HepG2 (cell line): ENCODE measurements at regions not wholly inside any gene's neighbourhood (a gene's known extent, or its start where the extent isn't known, plus 50 kb on each side); places are given as distances from the start of the nearest gene placed in this dataset.
"Not testable (repeated sequence)": the region's sequence is repeated elsewhere in the genome, so short reads cannot be mapped to it uniquely, and the experiment has no call there.

ENCODE experiments used
- BRD4 ChIP-seq: sonication (generic); formaldehyde crosslinking; IDR thresholded peaks from 2 replicates; pipeline ENCODE4 v1.4.0; 2020; ENCODE audit warnings: missing genetic modification reagents
- EP300 ChIP-seq, 3 experiments: sonication (generic) in 1 of 3; formaldehyde crosslinking in 1 of 3; IDR thresholded peaks; 2 replicates each; pipeline versions ENCODE4 v1.5.1 to v1.6.1; 2011 to 2020; ENCODE audit warnings: low read depth in 2 of 3, low read length in 2 of 3, borderline replicate concordance in 1 of 3, improper control_type of control experiment in 1 of 3, mild to moderate bottlenecking in 1 of 3, missing genetic modification reagents in 1 of 3, moderate library complexity in 1 of 3
- ERF ChIP-seq: IDR thresholded peaks from 2 replicates; pipeline ENCODE4 v1.6.1; 2018; ENCODE audit warnings: missing biosample characterization, missing genetic modification reagents
- HBP1 ChIP-seq: IDR thresholded peaks from 2 replicates; pipeline ENCODE4 v1.6.1; 2016; ENCODE audit warnings: low read depth, control low read depth
- HMGXB4 ChIP-seq, 2 experiments: sonication (generic) in 1 of 2; formaldehyde crosslinking in 1 of 2; IDR thresholded peaks; 2 replicates each; pipeline versions ENCODE4 v1.4.0 to v1.6.1; 2018 to 2020; ENCODE audit warnings: missing genetic modification reagents in 2 of 2, borderline replicate concordance in 1 of 2, low read depth in 1 of 2, mild to moderate bottlenecking in 1 of 2, missing biosample characterization in 1 of 2
- IRF9 ChIP-seq: sonication (generic); formaldehyde crosslinking; IDR thresholded peaks from 2 replicates; pipeline ENCODE4 v1.8.0; 2022; ENCODE audit warnings: missing genetic modification reagents, mild to moderate bottlenecking, borderline replicate concordance
- KDM5B ChIP-seq: sonication (generic); formaldehyde crosslinking; IDR thresholded peaks from 2 replicates; pipeline ENCODE4 v1.4.0; 2020; ENCODE audit warnings: missing genetic modification reagents, mild to moderate bottlenecking, borderline replicate concordance
- MAZ ChIP-seq, 2 experiments: sonication (generic) in 1 of 2; formaldehyde crosslinking in 1 of 2; IDR thresholded peaks; 2 replicates each; pipeline versions ENCODE4 v1.5.0 to v1.6.1; 2012 to 2020; ENCODE audit warnings: low read depth in 2 of 2, mild to moderate bottlenecking in 2 of 2, borderline replicate concordance in 1 of 2, improper control_type of control experiment in 1 of 2, low read length in 1 of 2, missing genetic modification reagents in 1 of 2, moderate library complexity in 1 of 2
- PITX1 ChIP-seq: sonication (generic); formaldehyde crosslinking; IDR thresholded peaks from 2 replicates; pipeline ENCODE4 v1.5.1; 2020; ENCODE audit warnings: mild to moderate bottlenecking, missing genetic modification reagents
- ZBTB7B ChIP-seq: sonication (generic); formaldehyde crosslinking; IDR thresholded peaks from 2 replicates; pipeline ENCODE4 v1.4.0; 2020; ENCODE audit warnings: missing genetic modification reagents
- ZFP91 ChIP-seq: sonication (generic); formaldehyde crosslinking; IDR thresholded peaks from 2 replicates; pipeline ENCODE4 v1.9.0; 2022; ENCODE audit warnings: missing genetic modification reagents, mild to moderate bottlenecking, borderline replicate concordance
- ZNF121 ChIP-seq: sonication (generic); formaldehyde crosslinking; IDR thresholded peaks from 2 replicates; pipeline ENCODE4 v1.5.0; 2020; ENCODE audit warnings: mild to moderate bottlenecking, missing genetic modification reagents
- ZNF263 ChIP-seq: sonication (generic); formaldehyde crosslinking; IDR thresholded peaks from 2 replicates; pipeline ENCODE4 v1.4.0; 2020; ENCODE audit warnings: missing genetic modification reagents
- ZNF556 ChIP-seq: sonication (generic); formaldehyde crosslinking; IDR thresholded peaks from 2 replicates; pipeline ENCODE4 v1.4.0; 2020; ENCODE audit warnings: mild to moderate bottlenecking, missing genetic modification reagents, borderline replicate concordance
- ZNF616 ChIP-seq: sonication (generic); formaldehyde crosslinking; IDR thresholded peaks from 2 replicates; pipeline ENCODE4 v1.5.0; 2020; ENCODE audit warnings: low read depth, mild to moderate bottlenecking, missing genetic modification reagents
- ZNF691 ChIP-seq: sonication (generic); formaldehyde crosslinking; IDR thresholded peaks from 2 replicates; pipeline ENCODE4 v1.4.0; 2020; ENCODE audit warnings: missing genetic modification reagents, low read depth, mild to moderate bottlenecking, borderline replicate concordance
- ZNF883 ChIP-seq: sonication (generic); formaldehyde crosslinking; IDR thresholded peaks from 2 replicates; pipeline ENCODE4 v1.5.1; 2020; ENCODE audit warnings: mild to moderate bottlenecking, missing genetic modification reagents; ENCODE audit errors: not compliant biosample characterization

GRCh38 chr20:50448625-50449403 lies 61.4 kb upstream of the PTPN1 start (continued):
- TF ChIP-seq HMGXB4 (CRISPR knock-in tag; IDR thresholded peaks at IDR 0.05; ENCODE audit: borderline replicate concordance in 1 of 2, low read depth in 1 of 2) (peak in 1 of 2 experiments; percentile 49; a peak in 1 of 4 replicates), EP300 (IDR thresholded peaks at IDR 0.05; ENCODE audit: low read depth in 2 of 2, low read length in 2 of 2) (peak in 1 of 2 experiments; percentile 55; a peak in 2 of 4 replicates), EP300 (CRISPR knock-in tag; IDR thresholded peaks at IDR 0.05; ENCODE audit: borderline replicate concordance) (peak; percentile 48), ZNF263 (peak; percentile 45; the same call in 1 of the 2 replicates), ZNF691 (CRISPR knock-in tag) (peak; percentile 51; the same call in 1 of the 2 replicates), ZNF556 (CRISPR knock-in tag) (peak; percentile 31; the same call in 1 of the 2 replicates), ZNF121 (CRISPR knock-in tag) (peak; percentile 92), ZBTB7B (CRISPR knock-in tag) (peak; percentile 83), KDM5B (CRISPR knock-in tag) (peak; percentile 59; the same call in 1 of the 2 replicates), ERF (CRISPR knock-in tag) (peak; percentile 76), ZNF616 (CRISPR knock-in tag) (0 out of 2 replicates have a peak, but pooled peaks have one; percentile 33), ZNF883 (CRISPR knock-in tag) (peak; percentile 80), HBP1 (CRISPR knock-in tag) (peak; percentile 47; the same call in 1 of the 2 replicates), PITX1 (CRISPR knock-in tag) (peak; percentile 45; the same call in 1 of the 2 replicates), MAZ (IDR thresholded peaks at IDR 0.05; ENCODE audit: borderline replicate concordance, low read depth, low read length) (0 out of 2 replicates have a peak, but pooled peaks have one; percentile 44), ZFP91 (CRISPR knock-in tag) (peak; percentile 48; the same call in 1 of the 2 replicates), BRD4 (peak; percentile 57; the same call in 1 of the 2 replicates), IRF9 (CRISPR knock-in tag) (peak; percentile 81; the same call in 1 of the 2 replicates)
- TF ChIP-seq MAZ (CRISPR knock-in tag; IDR thresholded peaks at IDR 0.05; ENCODE audit: low read depth): not testable (repeated sequence)
